Dendritic cell treated with granulocyte-macrophage colony-stimulating factor and Interleukin-4, amounts not matched to agents 40 ng/mL and 50 ng/mL, for 4 days (primary cell): ENCODE measurements at regions not wholly inside any gene's neighbourhood (a gene's known extent, or its start where the extent isn't known, plus 50 kb on each side); places are given as distances from the start of the nearest gene placed in this dataset.

Source experiments
- H3K27ac Mint-ChIP-seq: one replicate; pipeline ENCODE4 v1.8.0; 2022; ENCODE audit warnings: mild to moderate bottlenecking, mixed read lengths
- H3K27me3 Mint-ChIP-seq: one replicate; pipeline ENCODE4 v1.8.0; 2022; ENCODE audit warnings: mild to moderate bottlenecking, mixed read lengths
- H3K36me3 Mint-ChIP-seq: one replicate; pipeline ENCODE4 v1.8.0; 2022; ENCODE audit warnings: low read depth, mixed read lengths
- H3K4me1 Mint-ChIP-seq: one replicate; pipeline ENCODE4 v1.8.0; 2022; ENCODE audit warnings: low read depth, mixed read lengths
- H3K4me3 Mint-ChIP-seq: one replicate; pipeline ENCODE4 v1.8.0; 2022; ENCODE audit warnings: mild to moderate bottlenecking, moderate library complexity, mixed read lengths
- H3K9me3 Mint-ChIP-seq: one replicate; pipeline ENCODE4 v1.8.0; 2022; ENCODE audit warnings: mixed read lengths
- intact Hi-C: fragments of 100-400 bp; cut with micrococcal nuclease; formaldehyde crosslinking; loops from one replicate; pipeline ENCODE4 v1.15.0; 2022

- Mint-ChIP-seq H3K36me3 (no peaks in the 10 kb centered on the region), H3K4me3 (no peak overlapping the region), H3K27ac (no peak overlapping the region), H3K27me3 (peaks cover 2% of the 10 kb centered on the region), H3K9me3 (no peaks in the 10 kb centered on the region), H3K4me1 (peaks cover 5% of the 10 kb centered on the region)
- intact Hi-C loops: no loop called here
These were observed 135.4 kb upstream of the GNPDA2 start for GRCh38 chr4:44861756-44862155.

DNA sequence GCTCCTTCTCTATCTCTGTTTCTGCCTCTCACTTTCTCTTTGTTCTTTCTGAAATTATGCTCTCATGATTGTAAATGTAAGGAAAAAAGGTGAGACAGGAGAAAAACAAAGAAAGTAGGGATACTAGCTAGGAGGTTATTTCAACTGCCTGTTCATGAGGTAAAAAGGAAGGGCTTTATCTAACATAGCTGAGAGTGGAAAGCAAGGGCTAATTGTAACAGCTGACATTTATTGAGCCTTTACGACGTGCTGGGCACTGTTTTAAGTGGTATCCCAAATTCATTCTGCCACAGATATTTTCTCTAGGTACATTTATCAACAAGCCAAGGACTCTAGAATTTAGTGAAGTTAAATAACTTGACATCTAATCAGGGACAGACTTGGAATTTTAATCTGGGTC is 133.1 kb upstream of the GNPDA2 start:
- Mint-ChIP-seq H3K36me3 (no peaks in the 10 kb centered on the region), H3K4me3 (no peak overlapping the region), H3K4me1 (peaks cover 5% of the 10 kb centered on the region), H3K9me3 (no peaks in the 10 kb centered on the region), H3K27ac (no peak overlapping the region), H3K27me3 (no peaks in the 10 kb centered on the region)
- intact Hi-C loops: no loop called here

DNA sequence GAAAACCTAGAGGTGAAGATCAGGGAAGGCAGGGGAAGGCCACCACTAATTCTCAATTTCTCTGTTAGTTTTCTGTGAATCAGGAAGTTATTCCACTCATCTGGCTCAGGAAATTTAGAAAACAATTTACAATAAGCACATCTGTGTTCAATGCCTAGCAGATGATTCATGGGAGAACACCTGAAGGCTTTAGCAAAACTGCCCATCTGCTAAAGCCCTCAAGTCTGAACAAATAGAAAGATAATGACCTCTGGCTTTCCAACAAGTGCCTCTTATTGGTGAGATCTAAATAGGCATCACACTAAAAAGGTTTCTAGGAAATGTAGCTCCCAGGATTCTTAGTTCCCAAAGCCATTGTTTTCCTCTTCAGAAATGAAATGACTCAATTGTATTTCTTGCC is 122.1 kb upstream of the GNPDA2 start:
- H3K27ac Mint-ChIP-seq: no peak overlapping the region
- H3K4me3 Mint-ChIP-seq: no peak overlapping the region
- H3K36me3 Mint-ChIP-seq: no peaks in the 10 kb centered on the region
- intact Hi-C loops: no loop called here
- H3K9me3 Mint-ChIP-seq: peaks cover 20% of the 10 kb centered on the region
- no peaks in the 10 kb centered on the region for H3K27me3 Mint-ChIP-seq
- H3K4me1 Mint-ChIP-seq: no peaks in the 10 kb centered on the region

- Mint-ChIP-seq H3K9me3 (peaks cover 9% of the 10 kb centered on the region), H3K36me3 (no peaks in the 10 kb centered on the region), H3K27ac (no peak overlapping the region), H3K27me3 (no peaks in the 10 kb centered on the region), H3K4me1 (no peaks in the 10 kb centered on the region), H3K4me3 (no peak overlapping the region)
- intact Hi-C loops: no loop called here
These were observed 119.6 kb upstream of the GNPDA2 start for GRCh38 chr4:44845993-44846392.

- intact Hi-C loops: no loop called here
- no peaks in the 10 kb centered on the region for H3K36me3 Mint-ChIP-seq
- no peaks in the 10 kb centered on the region for H3K27me3 Mint-ChIP-seq
- peaks cover 9% of the 10 kb centered on the region for H3K9me3 Mint-ChIP-seq
- no peaks in the 10 kb centered on the region for H3K4me1 Mint-ChIP-seq
- no peak overlapping the region for H3K27ac Mint-ChIP-seq
- no peak overlapping the region for H3K4me3 Mint-ChIP-seq
These were observed 119.0 kb upstream of the GNPDA2 start for GRCh38 chr4:44845309-44845708.

DNA sequence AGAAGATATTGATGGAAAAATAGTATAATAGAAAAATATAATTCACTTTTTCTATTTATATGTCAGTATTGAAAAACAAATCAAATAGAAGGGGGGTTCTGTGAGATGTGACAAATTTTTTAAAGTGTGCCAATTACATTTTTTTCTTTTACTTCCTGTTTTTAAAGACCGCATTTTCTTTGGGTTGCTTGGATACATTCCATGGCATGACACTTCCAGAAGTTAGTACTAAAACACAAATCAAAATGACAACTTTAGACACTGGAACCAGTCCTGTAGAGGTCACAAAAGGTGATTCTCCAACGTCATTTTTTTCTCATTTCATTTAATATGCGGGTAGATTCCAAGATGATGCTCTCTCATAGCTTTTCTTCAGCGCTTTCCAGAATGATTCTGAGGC is 116.2 kb upstream of the GNPDA2 start:
- Mint-ChIP-seq H3K36me3 (no peaks in the 10 kb centered on the region), H3K4me1 (no peaks in the 10 kb centered on the region), H3K27ac (no peak overlapping the region), H3K27me3 (no peaks in the 10 kb centered on the region), H3K9me3 (no peaks in the 10 kb centered on the region), H3K4me3 (no peak overlapping the region)
- intact Hi-C loops: no loop called here

GRCh38 chr4:44817930-44818329 is 91.6 kb upstream of the GNPDA2 start:
- H3K4me3 Mint-ChIP-seq: no peak overlapping the region
- H3K27me3 Mint-ChIP-seq: no peaks in the 10 kb centered on the region
- no peaks in the 10 kb centered on the region for H3K36me3 Mint-ChIP-seq
- H3K27ac Mint-ChIP-seq: no peak overlapping the region
- peaks cover 14% of the 10 kb centered on the region for H3K9me3 Mint-ChIP-seq
- intact Hi-C loops: no loop called here
- no peaks in the 10 kb centered on the region for H3K4me1 Mint-ChIP-seq

DNA sequence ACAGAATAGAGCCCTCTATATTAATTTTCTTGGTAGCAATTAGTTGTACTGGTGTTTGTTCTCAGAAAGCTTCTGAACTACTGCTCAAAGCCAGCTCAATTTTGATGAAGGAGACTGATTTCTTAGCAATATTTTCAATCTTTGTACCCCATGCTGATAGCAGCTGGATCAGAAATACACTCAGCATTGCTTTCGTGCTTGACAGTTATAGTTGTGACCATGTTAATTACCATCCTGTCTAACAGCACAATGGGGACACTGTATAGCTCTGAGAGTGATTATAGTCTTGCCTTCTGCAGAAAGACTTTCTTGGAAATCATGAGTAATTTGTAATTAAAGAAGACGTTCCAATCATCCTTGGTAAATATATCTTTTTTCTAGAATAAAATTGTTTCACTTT is 79.7 kb upstream of the GNPDA2 start:
- Mint-ChIP-seq H3K36me3 (no peaks in the 10 kb centered on the region), H3K27ac (no peak overlapping the region), H3K4me1 (no peaks in the 10 kb centered on the region), H3K4me3 (no peak overlapping the region), H3K27me3 (no peaks in the 10 kb centered on the region), H3K9me3 (no peaks in the 10 kb centered on the region)
- intact Hi-C loops: no loop called here

DNA sequence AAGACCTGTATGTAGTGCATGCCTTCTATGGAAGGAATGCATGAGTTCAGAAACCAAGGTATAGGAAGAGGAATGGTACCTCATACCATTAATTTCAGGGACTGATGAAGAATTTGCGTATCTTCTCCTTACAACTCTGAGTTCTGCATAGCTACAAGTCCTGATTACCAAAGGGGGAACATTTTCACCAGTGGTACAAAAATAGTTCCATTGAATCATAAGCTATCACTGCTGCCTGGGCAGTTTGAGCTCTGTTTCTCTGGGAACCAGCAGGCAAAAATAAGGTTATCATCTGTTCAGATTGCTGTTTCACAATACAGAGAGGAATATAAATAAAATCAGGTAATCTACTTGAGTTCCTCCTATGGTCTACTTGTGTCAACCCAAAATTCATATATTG is 77.9 kb upstream of the GNPDA2 start:
- Mint-ChIP-seq H3K27me3 (no peaks in the 10 kb centered on the region), H3K27ac (no peak overlapping the region), H3K36me3 (no peaks in the 10 kb centered on the region), H3K4me3 (no peak overlapping the region), H3K9me3 (peaks cover 6% of the 10 kb centered on the region), H3K4me1 (no peaks in the 10 kb centered on the region)
- intact Hi-C loops: no loop called here

GRCh38 chr4:44801384-44801783 is 75.0 kb upstream of the GNPDA2 start:
- no peaks in the 10 kb centered on the region for H3K36me3 Mint-ChIP-seq
- intact Hi-C loops: no loop called here
- no peaks in the 10 kb centered on the region for H3K4me1 Mint-ChIP-seq
- H3K27ac Mint-ChIP-seq: no peak overlapping the region
- H3K27me3 Mint-ChIP-seq: no peaks in the 10 kb centered on the region
- no peak overlapping the region for H3K4me3 Mint-ChIP-seq
- H3K9me3 Mint-ChIP-seq: peaks cover 35% of the 10 kb centered on the region

DNA sequence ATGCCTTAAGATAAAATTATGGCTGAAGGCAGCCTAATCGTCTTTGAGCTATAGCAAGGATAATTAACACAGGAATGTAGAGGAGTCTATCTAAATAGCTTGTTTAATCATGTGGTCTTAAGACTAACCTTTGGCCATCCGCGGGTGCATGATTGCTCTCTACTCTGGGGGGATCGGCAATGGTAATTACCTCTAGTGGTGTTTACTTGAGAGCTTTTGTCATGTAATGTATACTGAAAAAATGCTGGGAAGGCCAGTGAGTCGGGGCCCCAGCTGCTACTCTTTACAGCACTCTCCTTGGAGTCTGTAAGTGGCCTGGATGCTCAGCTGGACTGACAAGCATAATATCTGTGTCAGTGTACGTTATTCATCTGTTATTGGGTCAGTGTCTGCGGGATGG is 65.5 kb upstream of the GNPDA2 start:
- H3K27me3 Mint-ChIP-seq: no peaks in the 10 kb centered on the region
- no peak overlapping the region for H3K4me3 Mint-ChIP-seq
- no peaks in the 10 kb centered on the region for H3K36me3 Mint-ChIP-seq
- intact Hi-C loops: no loop called here
- no peaks in the 10 kb centered on the region for H3K4me1 Mint-ChIP-seq
- H3K9me3 Mint-ChIP-seq: peaks cover 4% of the 10 kb centered on the region
- no peak overlapping the region for H3K27ac Mint-ChIP-seq

GRCh38 chr4:44777115-44777514 is 50.8 kb upstream of the GNPDA2 start:
- intact Hi-C loops: no loop called here
- no peak overlapping the region for H3K27ac Mint-ChIP-seq
- H3K4me1 Mint-ChIP-seq: no peaks in the 10 kb centered on the region
- no peaks in the 10 kb centered on the region for H3K27me3 Mint-ChIP-seq
- peaks cover 48% of the 10 kb centered on the region for H3K9me3 Mint-ChIP-seq
- H3K4me3 Mint-ChIP-seq: no peak overlapping the region
- H3K36me3 Mint-ChIP-seq: no peaks in the 10 kb centered on the region
